ENCODE measurements at regions not wholly inside any gene's neighbourhood (a gene's known extent, or its start where the extent isn't known, plus 50 kb on each side); places are given as distances from the start of the nearest gene placed in this dataset.

- no peak for DNase-seq (ENCODE audit: low read depth)
Measured at GRCh38 chr2:147358375-147358774, 486.5 kb upstream of the ACVR2A start.

GRCh38 chr2:147356157-147356556 is 488.7 kb upstream of the ACVR2A start:
- no peak for DNase-seq (ENCODE audit: low read depth)

GRCh38 chr2:147355706-147356105 is 489.1 kb upstream of the ACVR2A start:
- no peak for DNase-seq (ENCODE audit: low read depth)

- no peak for DNase-seq (ENCODE audit: low read depth)
Measured at GRCh38 chr2:147353072-147353381, 491.8 kb upstream of the ACVR2A start.

GRCh38 chr2:147352264-147353071 is 492.4 kb upstream of the ACVR2A start:
- no peak for DNase-seq (ENCODE audit: low read depth)

- no peak for DNase-seq (ENCODE audit: low read depth)
Measured at GRCh38 chr2:147351784-147352183, 493.0 kb upstream of the ACVR2A start.

GRCh38 chr2:147348931-147349555 is 495.8 kb upstream of the ACVR2A start:
- DNase-seq (ENCODE audit: low read depth): no peak

- DNase-seq (ENCODE audit: low read depth): no peak
Measured at GRCh38 chr2:147346142-147346541, 498.7 kb upstream of the ACVR2A start.

GRCh38 chr2:147345246-147345645 is 499.6 kb upstream of the ACVR2A start:
- DNase-seq (ENCODE audit: low read depth): no peak

- DNase-seq (ENCODE audit: low read depth): no peak
Measured at GRCh38 chr2:147342329-147342728, 502.5 kb upstream of the ACVR2A start.

- peak; percentile 1 for DNase-seq (ENCODE audit: low read depth)
Measured at GRCh38 chr2:147331790-147332419, 512.9 kb upstream of the ACVR2A start.

GRCh38 chr2:147330925-147331324 is 513.9 kb upstream of the ACVR2A start:
- DNase-seq (ENCODE audit: low read depth): no peak

- no peak for DNase-seq (ENCODE audit: low read depth)
Measured at GRCh38 chr2:147327613-147328012, 517.2 kb upstream of the ACVR2A start.

GRCh38 chr2:147325990-147326389 is 518.8 kb upstream of the ACVR2A start:
- no peak for DNase-seq (ENCODE audit: low read depth)

- DNase-seq (ENCODE audit: low read depth): no peak
Measured at GRCh38 chr2:147320146-147320545, 524.7 kb upstream of the ACVR2A start.

- DNase-seq (ENCODE audit: low read depth): no peak
Measured at GRCh38 chr2:147311058-147311430, 533.8 kb upstream of the ACVR2A start.

GRCh38 chr2:147310335-147311057 is 534.3 kb upstream of the ACVR2A start:
- no peak for DNase-seq (ENCODE audit: low read depth)

GRCh38 chr2:147297820-147298219 is 547.0 kb upstream of the ACVR2A start:
- no peak for DNase-seq (ENCODE audit: low read depth)

GRCh38 chr2:147294825-147295392 is 549.9 kb upstream of the ACVR2A start:
- no peak for DNase-seq (ENCODE audit: low read depth)

GRCh38 chr2:147293991-147294824 is 550.6 kb upstream of the ACVR2A start:
- DNase-seq (ENCODE audit: low read depth): no peak

- DNase-seq (ENCODE audit: low read depth): no peak
Measured at GRCh38 chr2:147288131-147288530, 556.7 kb upstream of the ACVR2A start.

- no peak for DNase-seq (ENCODE audit: low read depth)
Measured at GRCh38 chr2:147275943-147276342, 568.9 kb upstream of the ACVR2A start.
